GM12878 (cell line): ENCODE measurements at regions not wholly inside any gene's neighbourhood (a gene's known extent, or its start where the extent isn't known, plus 50 kb on each side); places are given as distances from the start of the nearest gene placed in this dataset.

Source experiments
- ATAC-seq: fragments of 200-7000 bp; cut with Tn5 transposase; 3 replicates; pipeline ENCODE4 v1.9.1; 2020; ENCODE audit warnings: mild to moderate bottlenecking, moderate library complexity
- BruUV-seq: library from RNA; stranded (reverse); fragments of 400-500 nt; replicated peaks from 2 replicates; lab custom pipeline; 2021; lab: Mats Ljungman, UMichigan
- CTCF ChIA-PET: fragments of 300-600 bp; sonication (Branson Sonifier 250); formaldehyde crosslinking; extraction: SDS; loops from one replicate; lab custom pipeline; 2021; ENCODE audit warnings: inconsistent platforms; lab: Yijun Ruan, JAX
- POLR2A ChIA-PET: fragments of 350-600 bp; formaldehyde crosslinking; extraction: SDS; loops from one replicate; lab custom pipeline; 2021; ENCODE audit warnings: inconsistent platforms; lab: Charles Lee
- RAD21 ChIA-PET: fragments of 300-600 bp; sonication (Branson Sonifier 250); formaldehyde crosslinking; loops from one replicate; lab custom pipeline; 2023; ENCODE audit warnings: antibody characterized with exemption; ENCODE audit not compliant: unreplicated experiment; lab: Charles Lee
- SMC1A ChIA-PET: fragments of 300-600 bp; sonication (Branson Sonifier 250); formaldehyde crosslinking; loops from one replicate; lab custom pipeline; 2023; ENCODE audit not compliant: unreplicated experiment, uncharacterized antibody; lab: Charles Lee
- DNase-seq: peaks from one replicate; pipeline ENCODE4 v3.0.0-alpha.2; 2011; ENCODE audit warnings: low read depth, low spot score
- FAIRE-seq: peaks from 3 replicates; lab custom pipeline; 2011; peaks lifted over from hg19 to GRCh38; lab: Jason Lieb, UNC
- H2AFZ ChIP-seq: 2 replicates; pipeline ENCODE4 v1.6.0; 2011; ENCODE audit warnings: low read depth, low read length, control low read depth; ENCODE audit not compliant: control insufficient read depth
- H3K27ac ChIP-seq: 2 replicates; pipeline ENCODE4 v1.5.1; 2011; ENCODE audit warnings: control low read depth; ENCODE audit not compliant: control insufficient read depth, insufficient read depth
- H3K27me3 ChIP-seq, 2 experiments: replicated peaks in 1 of 2; 2 replicates each; pipeline versions ENCODE4 v1.6.0 to v1.6.1; 2011; ENCODE audit warnings: low read length in 1 of 2; ENCODE audit not compliant: control insufficient read depth in 2 of 2, insufficient read depth in 2 of 2
- H3K36me3 ChIP-seq, 2 experiments: 2 replicates each; pipeline ENCODE4 v1.5.1; 2011; ENCODE audit warnings: low read length in 1 of 2; ENCODE audit not compliant: control insufficient read depth in 2 of 2, insufficient read depth in 2 of 2
- H3K4me1 ChIP-seq: 2 replicates; pipeline ENCODE4 v1.6.1; 2011; ENCODE audit warnings: mild to moderate bottlenecking, low read length, moderate library complexity, mixed read lengths; ENCODE audit not compliant: control insufficient read depth, insufficient read depth
- H3K4me2 ChIP-seq: 2 replicates; pipeline ENCODE4 v1.6.0; 2011; ENCODE audit warnings: control low read depth; ENCODE audit not compliant: control insufficient read depth, insufficient read depth
- H3K4me3 ChIP-seq: fragments of 200-600 bp; sonication (generic); 2 replicates; pipeline ENCODE4 v1.5.1; 2016
- H3K79me2 ChIP-seq: 2 replicates; pipeline ENCODE4 v1.6.0; 2011; ENCODE audit warnings: low read length; ENCODE audit not compliant: control insufficient read depth, insufficient read depth
- H3K9ac ChIP-seq: 2 replicates; pipeline ENCODE4 v1.8.0; 2011; ENCODE audit warnings: low read length, control low read depth, mixed read lengths; ENCODE audit not compliant: control insufficient read depth, insufficient read depth
- H3K9me3 ChIP-seq: replicated peaks from 3 replicates; pipeline ENCODE4 v1.5.1; 2011; ENCODE audit warnings: mild to moderate bottlenecking, low read length; ENCODE audit not compliant: control insufficient read depth, insufficient read depth
- H4K20me1 ChIP-seq: 2 replicates; pipeline ENCODE4 v1.6.0; 2011; ENCODE audit not compliant: control insufficient read depth, insufficient read depth
- ATF7 ChIP-seq: fragments of 450-650 bp; IDR thresholded peaks from 2 replicates; pipeline ENCODE4 v1.6.1; 2016; ENCODE audit warnings: low read depth, mild to moderate bottlenecking
- MTA2 ChIP-seq: fragments of 450-650 bp; IDR thresholded peaks from 2 replicates; pipeline ENCODE4 v1.6.1; 2016; ENCODE audit warnings: low read depth, mild to moderate bottlenecking, moderate library complexity
- NFIC ChIP-seq: IDR thresholded peaks from 2 replicates; pipeline ENCODE4 v1.6.1; 2012; ENCODE audit warnings: low read depth, mild to moderate bottlenecking, inconsistent platforms, low read length, moderate library complexity
- SPI1 ChIP-seq: IDR thresholded peaks from 2 replicates; pipeline ENCODE4 v1.6.1; 2011; ENCODE audit warnings: low read depth, mild to moderate bottlenecking, low read length, moderate library complexity, borderline replicate concordance; ENCODE audit not compliant: insufficient read depth
- STAT1 ChIP-seq: fragments of 450-650 bp; conservative IDR thresholded peaks from 2 replicates; pipeline ENCODE4 v1.6.1; 2014; ENCODE audit warnings: antibody characterized with exemption, mild to moderate bottlenecking
- SUZ12 ChIP-seq: fragments of 200-600 bp; sonication (generic); IDR thresholded peaks from one replicate; pipeline ENCODE4 v1.6.1; 2018; ENCODE audit warnings: antibody characterized with exemption, mild to moderate bottlenecking; ENCODE audit not compliant: unreplicated experiment
- ZNF24 ChIP-seq: fragments of 450-650 bp; IDR thresholded peaks from 2 replicates; pipeline ENCODE4 v1.6.1; 2017; ENCODE audit warnings: antibody characterized with exemption, mild to moderate bottlenecking
- WGBS: methylation state at CpG from one replicate; pipeline ENCODE4 v1.1.6; 2016; ENCODE audit warnings: low lambda C conversion rate; ENCODE audit not compliant: insufficient replicate concordance, insufficient coverage; ENCODE audit errors: missing lambda C conversion rate; 5-methylcytosine and 5-hydroxymethylcytosine counted together
- in situ Hi-C: fragments of 300-500 bp; cut with MboI; formaldehyde crosslinking; loops from 9 replicates; pipeline ENCODE4 v1.14.3; 2018; ENCODE audit warnings: mixed read lengths
- intact Hi-C: fragments of 100-400 bp; cut with micrococcal nuclease; formaldehyde crosslinking; loops from one replicate; pipeline ENCODE4 v1.14.2; 2022; ENCODE audit not compliant: unreplicated experiment
- TF ChIP-seq, protein P1 (sequence below): IDR thresholded peaks from 2 replicates; pipeline ENCODE4 v1.6.1; 2012; ENCODE audit warnings: low read depth, low read length, improper control_type of control experiment
- TF ChIP-seq, protein P2 (sequence below): fragments of 450-650 bp; IDR thresholded peaks from 2 replicates; pipeline ENCODE4 v1.6.1; 2018; ENCODE audit warnings: borderline replicate concordance, mild to moderate bottlenecking; ENCODE audit not compliant: partially characterized antibody

DNA sequence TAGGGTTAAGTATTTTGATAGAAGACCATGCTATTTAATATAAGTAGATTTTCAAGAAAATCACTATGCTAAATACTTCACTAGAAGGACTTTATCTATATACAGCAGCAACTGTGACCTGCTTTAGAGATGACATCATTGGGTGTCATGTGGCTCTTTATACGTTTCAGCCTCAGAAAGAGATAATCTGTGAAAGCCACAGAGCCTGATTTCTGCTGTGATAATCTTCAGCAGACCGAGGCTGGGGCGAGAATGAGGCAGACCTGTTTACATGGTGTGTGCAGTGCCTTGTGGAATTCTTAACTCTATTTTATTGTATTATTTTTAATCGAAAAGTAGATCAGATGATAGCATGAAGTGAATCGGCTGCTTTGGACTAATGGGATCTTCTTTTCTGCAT is 471.2 kb downstream of the MFSD1 start:
- H3K4me2 ChIP-seq, result no peak overlapping the region
- RAD21 ChIA-PET, result no interaction called here
- no peaks in the 10 kb centered on the region for H3K36me3 ChIP-seq
- TF ChIP-seq SUZ12 (no peak), ATF7 (no peak), STAT1 (no peak), NFIC (no peak), ZNF24 (no peak), MTA2 (no peak), SPI1 (no peak)
- TF ChIP-seq, protein P1, sequence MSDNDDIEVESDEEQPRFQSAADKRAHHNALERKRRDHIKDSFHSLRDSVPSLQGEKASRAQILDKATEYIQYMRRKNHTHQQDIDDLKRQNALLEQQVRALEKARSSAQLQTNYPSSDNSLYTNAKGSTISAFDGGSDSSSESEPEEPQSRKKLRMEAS, result no peak
- TF ChIP-seq, protein P2, sequence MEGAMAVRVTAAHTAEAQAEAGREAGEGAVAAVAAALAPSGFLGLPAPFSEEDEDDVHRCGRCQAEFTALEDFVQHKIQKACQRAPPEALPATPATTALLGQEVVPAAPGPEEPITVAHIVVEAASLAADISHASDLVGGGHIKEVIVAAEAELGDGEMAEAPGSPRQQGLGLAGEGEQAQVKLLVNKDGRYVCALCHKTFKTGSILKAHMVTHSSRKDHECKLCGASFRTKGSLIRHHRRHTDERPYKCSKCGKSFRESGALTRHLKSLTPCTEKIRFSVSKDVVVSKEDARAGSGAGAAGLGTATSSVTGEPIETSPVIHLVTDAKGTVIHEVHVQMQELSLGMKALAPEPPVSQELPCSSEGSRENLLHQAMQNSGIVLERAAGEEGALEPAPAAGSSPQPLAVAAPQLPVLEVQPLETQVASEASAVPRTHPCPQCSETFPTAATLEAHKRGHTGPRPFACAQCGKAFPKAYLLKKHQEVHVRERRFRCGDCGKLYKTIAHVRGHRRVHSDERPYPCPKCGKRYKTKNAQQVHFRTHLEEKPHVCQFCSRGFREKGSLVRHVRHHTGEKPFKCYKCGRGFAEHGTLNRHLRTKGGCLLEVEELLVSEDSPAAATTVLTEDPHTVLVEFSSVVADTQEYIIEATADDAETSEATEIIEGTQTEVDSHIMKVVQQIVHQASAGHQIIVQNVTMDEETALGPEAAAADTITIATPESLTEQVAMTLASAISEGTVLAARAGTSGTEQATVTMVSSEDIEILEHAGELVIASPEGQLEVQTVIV, result no peak
- TF ChIP-seq, all 136 proteins: peak for 0
- no peak for DNase-seq
- no TSS peak for BruUV-seq
- intact Hi-C loops, result no loop called here
- no peaks in the 10 kb centered on the region for H3K79me2 ChIP-seq
- H3K27ac ChIP-seq, result no peak overlapping the region
- POLR2A ChIA-PET, result no interaction called here
- no peak overlapping the region for H3K4me3 ChIP-seq
- no peaks in the 10 kb centered on the region for H3K4me1 ChIP-seq
- H3K9me3 ChIP-seq, result no peaks in the 10 kb centered on the region
- CTCF ChIA-PET, result interaction anchor here (1.9 kb wide), 1 partner anchor 12 kb away, joined by 10 read pairs; no protein-coding TSS in a partner anchor
- no peaks in the 10 kb centered on the region for H3K27me3 ChIP-seq
- ATAC-seq, result no peak
- no peak overlapping the region for H2AFZ ChIP-seq
- SMC1A ChIA-PET, result no interaction called here
- FAIRE-seq, result no peak
- in situ Hi-C loops, result loop anchor here (5.0 kb wide), 1 partner anchor 534 kb away; no protein-coding TSS in a partner anchor
- no peaks in the 10 kb centered on the region for H4K20me1 ChIP-seq
- H3K9ac ChIP-seq, result no peak overlapping the region
- WGBS, result 18% methylated on average over 5 of the region's 5 CpGs
